ENCODE measurements at regions not wholly inside any gene's neighbourhood (a gene's known extent, or its start where the extent isn't known, plus 50 kb on each side); places are given as distances from the start of the nearest gene placed in this dataset.

DNA sequence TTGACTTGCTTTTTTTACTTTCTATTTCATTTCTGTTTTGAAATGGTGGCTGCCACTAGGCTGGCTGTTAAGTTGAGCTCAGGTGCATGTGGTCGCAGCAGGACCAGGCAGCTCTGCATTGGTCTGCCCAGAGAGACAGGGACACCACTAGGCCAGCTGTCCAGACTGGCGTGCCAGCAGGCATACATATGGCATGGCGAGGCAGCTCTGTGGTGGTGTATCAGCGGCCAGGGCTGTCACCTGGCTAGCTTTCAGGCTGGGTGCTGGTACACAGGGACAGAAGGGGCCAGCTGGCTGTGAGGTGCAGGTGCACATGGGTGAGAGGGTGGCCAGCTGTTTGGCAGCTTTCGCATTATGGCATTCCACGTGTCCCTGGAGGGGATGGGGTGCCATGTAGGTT lies 654.0 kb upstream of the ACO1 start:
- Histone ChIP-seq H3K27me3 (no peaks in the 10 kb centered on the region), H3K36me3 (no peaks in the 10 kb centered on the region), H3K27ac (no peak overlapping the region), H3K4me1 (no peaks in the 10 kb centered on the region), H3K9me3 (peaks cover 0 to 4% (median 0%) of the 10 kb centered on the region in 12 donors), H3K4me3 (no peak overlapping the region)
- intact Hi-C loops (cut with DNase I): no loop called here
- TF ChIP-seq, protein P1, sequence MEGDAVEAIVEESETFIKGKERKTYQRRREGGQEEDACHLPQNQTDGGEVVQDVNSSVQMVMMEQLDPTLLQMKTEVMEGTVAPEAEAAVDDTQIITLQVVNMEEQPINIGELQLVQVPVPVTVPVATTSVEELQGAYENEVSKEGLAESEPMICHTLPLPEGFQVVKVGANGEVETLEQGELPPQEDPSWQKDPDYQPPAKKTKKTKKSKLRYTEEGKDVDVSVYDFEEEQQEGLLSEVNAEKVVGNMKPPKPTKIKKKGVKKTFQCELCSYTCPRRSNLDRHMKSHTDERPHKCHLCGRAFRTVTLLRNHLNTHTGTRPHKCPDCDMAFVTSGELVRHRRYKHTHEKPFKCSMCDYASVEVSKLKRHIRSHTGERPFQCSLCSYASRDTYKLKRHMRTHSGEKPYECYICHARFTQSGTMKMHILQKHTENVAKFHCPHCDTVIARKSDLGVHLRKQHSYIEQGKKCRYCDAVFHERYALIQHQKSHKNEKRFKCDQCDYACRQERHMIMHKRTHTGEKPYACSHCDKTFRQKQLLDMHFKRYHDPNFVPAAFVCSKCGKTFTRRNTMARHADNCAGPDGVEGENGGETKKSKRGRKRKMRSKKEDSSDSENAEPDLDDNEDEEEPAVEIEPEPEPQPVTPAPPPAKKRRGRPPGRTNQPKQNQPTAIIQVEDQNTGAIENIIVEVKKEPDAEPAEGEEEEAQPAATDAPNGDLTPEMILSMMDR (IDR thresholded peaks at IDR 0.05): no peak
- no peak for TF ChIP-seq POLR2A (IDR thresholded peaks at IDR 0.05)
- WGBS, 4 donors: 84 to 98% (median 91%) methylated on average over 6 of the region's 6 CpGs
- no peak for DNase-seq
- no peak for ATAC-seq

DNA sequence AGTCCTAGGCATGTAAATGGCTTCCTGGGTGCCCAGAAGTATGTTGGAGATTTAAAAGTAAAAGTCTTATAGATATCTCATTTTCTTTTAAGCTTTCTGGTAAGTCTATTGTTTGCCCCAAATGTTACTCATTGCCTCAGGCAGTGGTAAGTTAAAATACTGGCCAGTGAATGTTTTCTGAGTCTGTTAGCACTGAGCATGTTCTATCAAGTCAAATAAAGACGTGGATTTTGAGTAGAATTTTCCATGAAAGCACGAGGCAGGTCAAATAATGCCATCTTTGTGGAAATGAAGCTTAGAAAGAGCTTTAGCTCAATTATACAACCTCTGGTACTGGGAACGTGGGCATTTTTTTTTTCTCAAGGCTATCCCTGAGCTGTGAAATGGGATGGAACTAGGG lies 651.3 kb upstream of the ACO1 start:
- Histone ChIP-seq H3K4me3 (no peak overlapping the region), H3K36me3 (no peaks in the 10 kb centered on the region), H3K27me3 (no peaks in the 10 kb centered on the region), H3K27ac (no peak overlapping the region), H3K9me3 (no peaks in the 10 kb centered on the region), H3K4me1 (no peaks in the 10 kb centered on the region)
- ATAC-seq: no peak
- TF ChIP-seq, protein P1 (IDR thresholded peaks at IDR 0.05): no peak
- no peak for TF ChIP-seq POLR2A (IDR thresholded peaks at IDR 0.05)
- WGBS, 4 donors: 61 to 73% (median 65%) methylated on average over 3 of the region's 3 CpGs
- intact Hi-C loops (cut with DNase I): no loop called here
- no peak for DNase-seq

DNA sequence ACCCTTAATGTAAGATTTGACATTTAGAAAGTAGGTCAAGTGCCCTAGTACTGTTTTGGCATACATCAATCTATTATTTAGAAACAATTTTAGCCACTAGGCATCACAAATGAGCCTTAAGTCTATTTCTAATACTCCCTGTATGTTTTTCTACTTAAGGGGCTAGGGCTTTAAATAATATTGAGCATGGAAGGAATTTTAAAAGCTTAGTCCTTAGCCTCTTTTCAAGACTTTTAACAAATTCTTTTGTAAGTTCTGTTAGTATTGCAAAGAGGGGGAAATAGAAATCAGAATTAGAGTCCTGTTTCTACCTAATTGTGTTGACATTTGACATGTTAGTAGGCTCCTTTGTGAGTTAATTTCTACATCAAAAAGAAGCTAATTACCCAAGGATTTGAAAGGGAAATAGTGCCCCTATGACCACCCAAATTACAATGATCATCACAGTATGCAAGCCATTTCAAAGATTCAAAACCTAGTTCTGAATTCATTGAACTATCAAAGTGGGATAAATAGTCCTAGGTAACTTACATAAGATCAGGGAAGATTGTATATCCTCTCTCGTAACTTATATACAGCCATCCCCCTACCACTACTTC lies 647.8 kb upstream of the ACO1 start:
- WGBS, 4 donors: 89 to 100% (median 95%) methylated on average over 1 of the region's 1 CpG
- Histone ChIP-seq H3K36me3 (no peaks in the 10 kb centered on the region), H3K4me1 (no peaks in the 10 kb centered on the region), H3K9me3 (no peaks in the 10 kb centered on the region), H3K27ac (no peak overlapping the region), H3K4me3 (no peak overlapping the region), H3K27me3 (no peaks in the 10 kb centered on the region)
- intact Hi-C loops (cut with DNase I): no loop called here
- DNase-seq: no peak
- no peak for TF ChIP-seq POLR2A (IDR thresholded peaks at IDR 0.05)
- TF ChIP-seq, protein P1 (IDR thresholded peaks at IDR 0.05): no peak
- ATAC-seq: no peak

DNA sequence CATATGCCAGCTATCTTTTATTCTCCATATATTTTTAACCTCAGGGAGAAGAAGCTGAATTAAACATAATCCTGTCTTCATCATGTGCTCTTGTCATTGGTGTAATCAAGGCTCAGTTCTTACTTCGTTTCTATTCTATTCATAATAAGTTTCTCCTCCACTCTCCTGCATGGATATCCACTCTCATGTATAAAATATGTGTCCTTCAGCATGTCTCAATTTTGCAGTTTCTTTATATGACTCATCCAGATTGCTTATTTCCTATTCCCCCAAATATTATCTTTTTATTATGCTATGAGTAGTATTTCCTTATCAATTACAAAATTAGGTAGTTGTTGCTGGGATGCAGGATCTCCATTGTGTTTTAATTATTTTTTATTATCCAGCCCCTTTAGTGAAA lies 643.7 kb upstream of the ACO1 start:
- no peak for DNase-seq
- ATAC-seq: no peak
- Histone ChIP-seq H3K27ac (no peak overlapping the region), H3K4me3 (no peak overlapping the region), H3K4me1 (no peaks in the 10 kb centered on the region), H3K27me3 (no peaks in the 10 kb centered on the region), H3K9me3 (no peaks in the 10 kb centered on the region), H3K36me3 (no peaks in the 10 kb centered on the region)
- intact Hi-C loops (cut with DNase I): no loop called here
- no peak for TF ChIP-seq POLR2A (IDR thresholded peaks at IDR 0.05)
- TF ChIP-seq, protein P1 (IDR thresholded peaks at IDR 0.05): no peak
- 21 to 73% (median 68%) methylated on average over 1 of the region's 1 CpG for WGBS, 4 donors
